BLaER1 treated with 17β-estradiol and CSF1 and Interleukin-3, amounts not matched to agents 10 nM and 100 nM (cell line): ENCODE measurements at regions not wholly inside any gene's neighbourhood (a gene's known extent, or its start where the extent isn't known, plus 50 kb on each side); places are given as distances from the start of the nearest gene placed in this dataset.
"Not testable (repeated sequence)": the region's sequence is repeated elsewhere in the genome, so short reads cannot be mapped to it uniquely, and the experiment has no call there.

Experiments
- H3K27ac ChIP-seq, 11 experiments: shearing (Covaris generic); formaldehyde crosslinking; 2 replicates each; pipeline ENCODE4 v1.8.1; 2022
- H3K27me3 ChIP-seq, 11 experiments: shearing (Covaris generic); formaldehyde crosslinking; 2 replicates each; pipeline ENCODE4 v1.8.1; 2022
- H3K36me3 ChIP-seq, 11 experiments: shearing (Covaris generic); formaldehyde crosslinking; 2 replicates each; pipeline ENCODE4 v1.8.1; 2022
- H3K4me1 ChIP-seq, 10 experiments: shearing (Covaris generic); formaldehyde crosslinking; 2 replicates each; pipeline ENCODE4 v1.8.1; 2022
- H3K4me2 ChIP-seq, 11 experiments: shearing (Covaris generic); formaldehyde crosslinking; 2 replicates each; pipeline ENCODE4 v1.8.1; 2022
- H3K4me3 ChIP-seq, 10 experiments: shearing (Covaris generic); formaldehyde crosslinking; 2 replicates each; pipeline ENCODE4 v1.8.1; 2022
- H3K9ac ChIP-seq, 11 experiments: shearing (Covaris generic); formaldehyde crosslinking; 2 replicates each; pipeline ENCODE4 v1.8.1; 2022
- H3K9me3 ChIP-seq, 11 experiments: shearing (Covaris generic); formaldehyde crosslinking; replicated peaks in 1 of 11; 2 replicates each; pipeline ENCODE4 v1.8.1; 2022
- H4K20me1 ChIP-seq, 11 experiments: shearing (Covaris generic); formaldehyde crosslinking; 2 replicates each; pipeline ENCODE4 v1.8.1; 2022
- Cebpa-rat ChIP-seq, 11 experiments: shearing (Covaris generic); IDR thresholded peaks; 2 replicates each; pipeline ENCODE4 v1.8.1; 2022

GRCh38 chr13:94799299-94799698, 87.0 kb upstream of the SOX21 start:
- no peaks in the 10 kb centered on the region for H3K36me3 ChIP-seq
- no peak overlapping the region for H3K4me2 ChIP-seq
- no peaks in the 10 kb centered on the region for H3K4me1 ChIP-seq
- H3K27ac ChIP-seq, result no peak overlapping the region
- TF ChIP-seq Cebpa-rat (IDR thresholded peaks at IDR 0.05), result no peak
- no peaks in the 10 kb centered on the region for H4K20me1 ChIP-seq
- H3K9me3 ChIP-seq, result no peaks in the 10 kb centered on the region
- no peaks in the 10 kb centered on the region for H3K27me3 ChIP-seq
- H3K9ac ChIP-seq, result no peak overlapping the region
- H3K4me3 ChIP-seq, result no peak overlapping the region

GRCh38 chr13:94798738-94799137, 86.4 kb upstream of the SOX21 start:
- no peak overlapping the region for H3K27ac ChIP-seq
- H3K9ac ChIP-seq, result no peak overlapping the region
- H3K9me3 ChIP-seq, result no peaks in the 10 kb centered on the region
- H4K20me1 ChIP-seq, result no peaks in the 10 kb centered on the region
- H3K27me3 ChIP-seq, result no peaks in the 10 kb centered on the region
- no peak for TF ChIP-seq Cebpa-rat (IDR thresholded peaks at IDR 0.05)
- H3K4me2 ChIP-seq, result no peak overlapping the region
- H3K36me3 ChIP-seq, result no peaks in the 10 kb centered on the region
- no peaks in the 10 kb centered on the region for H3K4me1 ChIP-seq
- no peak overlapping the region for H3K4me3 ChIP-seq

- Histone ChIP-seq H3K9ac (no peak overlapping the region), H3K27me3 (no peaks in the 10 kb centered on the region), H3K9me3 (no peaks in the 10 kb centered on the region), H3K4me3 (no peak overlapping the region), H3K4me2 (no peak overlapping the region), H3K4me1 (no peaks in the 10 kb centered on the region), H3K36me3 (no peaks in the 10 kb centered on the region), H3K27ac (no peak overlapping the region), H4K20me1 (no peaks in the 10 kb centered on the region)
- no peak for TF ChIP-seq Cebpa-rat (IDR thresholded peaks at IDR 0.05)
Observed at GRCh38 chr13:94795292-94795691, 82.9 kb upstream of the SOX21 start.

- H3K36me3 ChIP-seq, H3K27ac ChIP-seq, H3K27me3 ChIP-seq, H3K4me2 ChIP-seq, H3K4me1 ChIP-seq, H3K9ac ChIP-seq, H3K4me3 ChIP-seq, H4K20me1 ChIP-seq: not testable (repeated sequence)
- H3K9me3 ChIP-seq, result peaks cover 10 to 20% (median 14%) of the 10 kb centered on the region in 11 experiments; a peak in 19 of 22 replicates
Observed at GRCh38 chr13:94786246-94786645, 73.9 kb upstream of the SOX21 start.

- no peaks in the 10 kb centered on the region for H4K20me1 ChIP-seq
- H3K4me2 ChIP-seq, result no peak overlapping the region
- H3K4me3 ChIP-seq, result no peak overlapping the region
- H3K27me3 ChIP-seq, result no peaks in the 10 kb centered on the region
- H3K9me3 ChIP-seq, result peaks cover 10 to 22% (median 14%) of the 10 kb centered on the region in 11 experiments; a peak in 19 of 22 replicates
- no peaks in the 10 kb centered on the region for H3K36me3 ChIP-seq
- H3K9ac ChIP-seq, result no peak overlapping the region
- H3K27ac ChIP-seq, result no peak overlapping the region
- no peak for TF ChIP-seq Cebpa-rat (IDR thresholded peaks at IDR 0.05)
- no peaks in the 10 kb centered on the region for H3K4me1 ChIP-seq
Observed at GRCh38 chr13:94784066-94784465, 71.7 kb upstream of the SOX21 start.

GRCh38 chr13:94783489-94783888, 71.1 kb upstream of the SOX21 start:
- Histone ChIP-seq H3K27me3 (no peaks in the 10 kb centered on the region), H3K36me3 (no peaks in the 10 kb centered on the region), H4K20me1 (no peaks in the 10 kb centered on the region), H3K4me1 (no peaks in the 10 kb centered on the region), H3K9me3 (peaks cover 10 to 22% (median 14%) of the 10 kb centered on the region in 11 experiments; a peak in 19 of 22 replicates), H3K27ac (no peak overlapping the region), H3K4me2 (no peak overlapping the region), H3K9ac (no peak overlapping the region), H3K4me3 (no peak overlapping the region)
- no peak for TF ChIP-seq Cebpa-rat (IDR thresholded peaks at IDR 0.05)

GRCh38 chr13:94780421-94780820, 68.1 kb upstream of the SOX21 start:
- H3K4me1 ChIP-seq, result no peaks in the 10 kb centered on the region
- no peak for TF ChIP-seq Cebpa-rat (IDR thresholded peaks at IDR 0.05)
- H3K9me3 ChIP-seq, result peaks cover 10 to 22% (median 14%) of the 10 kb centered on the region in 11 experiments; a peak in 19 of 22 replicates
- H3K27ac ChIP-seq, result no peak overlapping the region
- no peaks in the 10 kb centered on the region for H4K20me1 ChIP-seq
- no peak overlapping the region for H3K4me3 ChIP-seq
- no peaks in the 10 kb centered on the region for H3K27me3 ChIP-seq
- no peak overlapping the region for H3K9ac ChIP-seq
- no peak overlapping the region for H3K4me2 ChIP-seq
- H3K36me3 ChIP-seq, result no peaks in the 10 kb centered on the region

- no peaks in the 10 kb centered on the region for H4K20me1 ChIP-seq
- no peak overlapping the region for H3K4me3 ChIP-seq
- H3K27ac ChIP-seq, result no peak overlapping the region
- H3K36me3 ChIP-seq, result no peaks in the 10 kb centered on the region
- H3K27me3 ChIP-seq, result no peaks in the 10 kb centered on the region
- H3K9me3 ChIP-seq, result peaks cover 10 to 22% (median 14%) of the 10 kb centered on the region in 11 experiments; a peak in 19 of 22 replicates
- H3K9ac ChIP-seq, result no peak overlapping the region
- no peak for TF ChIP-seq Cebpa-rat (IDR thresholded peaks at IDR 0.05)
- no peaks in the 10 kb centered on the region for H3K4me1 ChIP-seq
- no peak overlapping the region for H3K4me2 ChIP-seq
Observed at GRCh38 chr13:94778986-94779385, 66.6 kb upstream of the SOX21 start.

- no peak overlapping the region for H3K4me2 ChIP-seq
- no peak overlapping the region for H3K27ac ChIP-seq
- no peaks in the 10 kb centered on the region for H3K4me1 ChIP-seq
- H3K9ac ChIP-seq, result no peak overlapping the region
- no peaks in the 10 kb centered on the region for H4K20me1 ChIP-seq
- peaks cover 10 to 22% (median 14%) of the 10 kb centered on the region in 11 experiments; a peak in 19 of 22 replicates for H3K9me3 ChIP-seq
- no peak for TF ChIP-seq Cebpa-rat (IDR thresholded peaks at IDR 0.05)
- H3K36me3 ChIP-seq, result no peaks in the 10 kb centered on the region
- H3K4me3 ChIP-seq, result no peak overlapping the region
- no peaks in the 10 kb centered on the region for H3K27me3 ChIP-seq
Observed at GRCh38 chr13:94778585-94778984, 66.2 kb upstream of the SOX21 start.

- Histone ChIP-seq H3K36me3 (no peaks in the 10 kb centered on the region), H3K27ac (no peak overlapping the region), H3K4me2 (no peak overlapping the region), H3K4me1 (no peaks in the 10 kb centered on the region), H3K9me3 (peaks cover under 1 to 9% (median 2%) of the 10 kb centered on the region in 11 experiments; a peak in 11 of 22 replicates), H3K9ac (no peak overlapping the region), H3K27me3 (no peaks in the 10 kb centered on the region), H4K20me1 (no peaks in the 10 kb centered on the region), H3K4me3 (no peak overlapping the region)
- TF ChIP-seq Cebpa-rat (IDR thresholded peaks at IDR 0.05), result no peak
Observed at GRCh38 chr13:94776956-94777355, 64.6 kb upstream of the SOX21 start.
